Stimulated activated CD4-positive, alpha-beta T cell treated with anti-CD3 and anti-CD28 coated beads, Interleukin-12 subunit alpha, Interleukin-12 subunit beta, amount 100 ng/mL, for 48 hours (primary cell): ENCODE measurements at regions not wholly inside any gene's neighbourhood (a gene's known extent, or its start where the extent isn't known, plus 50 kb on each side); places are given as distances from the start of the nearest gene placed in this dataset.

Source experiments
- DNase-seq, 3 donors: peaks; one replicate each; pipeline ENCODE4 v3.0.0-alpha.2; 2020; ENCODE audit warnings: low read depth in 2 of 3, low spot score in 1 of 3

DNA sequence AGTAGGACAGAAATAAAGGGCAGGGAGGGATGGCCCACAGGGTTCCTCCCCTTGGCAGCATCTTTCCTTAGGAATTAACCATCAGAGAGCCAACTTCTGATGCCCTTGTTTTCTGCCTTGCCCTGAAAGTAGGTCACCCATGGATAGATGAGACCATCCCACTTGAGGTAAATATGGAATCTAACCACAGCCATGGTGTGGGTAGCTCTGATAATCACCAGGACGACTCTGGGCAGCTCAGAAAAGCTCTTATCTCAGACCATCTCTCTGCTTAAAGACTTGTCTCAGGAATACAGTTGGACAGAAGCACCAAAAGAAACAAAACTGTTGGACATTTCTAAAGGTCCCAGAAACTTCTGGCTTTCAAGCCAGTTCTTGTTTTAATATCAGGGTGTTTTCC, 101.4 kb upstream of the CELF4 start:
- no peak for DNase-seq

GRCh38 chr18:37666451-37666850, 100.9 kb upstream of the CELF4 start:
- DNase-seq = no peak

DNA sequence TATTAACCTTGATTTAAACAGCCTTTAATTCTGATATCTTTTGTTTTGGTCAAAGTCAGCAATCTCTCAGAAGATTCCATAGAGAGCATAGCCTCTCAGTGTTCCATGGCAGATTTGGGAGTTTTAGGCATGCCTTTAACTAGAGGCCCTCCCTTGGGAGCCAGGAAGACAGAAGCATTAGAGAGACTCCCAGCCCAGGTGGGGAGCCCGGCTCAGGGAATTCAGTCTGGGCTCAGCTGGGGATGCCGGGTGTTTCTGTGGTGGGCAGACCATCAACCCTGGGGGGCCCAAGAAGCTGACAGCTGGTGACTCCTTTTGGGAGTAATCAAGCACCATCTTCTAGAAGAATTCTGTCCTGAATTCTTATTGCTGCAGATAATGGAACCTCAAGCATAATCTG, 99.7 kb upstream of the CELF4 start:
- no peak for DNase-seq

- DNase-seq = no peak
Observed at GRCh38 chr18:37663446-37663845, 97.8 kb upstream of the CELF4 start.

DNA sequence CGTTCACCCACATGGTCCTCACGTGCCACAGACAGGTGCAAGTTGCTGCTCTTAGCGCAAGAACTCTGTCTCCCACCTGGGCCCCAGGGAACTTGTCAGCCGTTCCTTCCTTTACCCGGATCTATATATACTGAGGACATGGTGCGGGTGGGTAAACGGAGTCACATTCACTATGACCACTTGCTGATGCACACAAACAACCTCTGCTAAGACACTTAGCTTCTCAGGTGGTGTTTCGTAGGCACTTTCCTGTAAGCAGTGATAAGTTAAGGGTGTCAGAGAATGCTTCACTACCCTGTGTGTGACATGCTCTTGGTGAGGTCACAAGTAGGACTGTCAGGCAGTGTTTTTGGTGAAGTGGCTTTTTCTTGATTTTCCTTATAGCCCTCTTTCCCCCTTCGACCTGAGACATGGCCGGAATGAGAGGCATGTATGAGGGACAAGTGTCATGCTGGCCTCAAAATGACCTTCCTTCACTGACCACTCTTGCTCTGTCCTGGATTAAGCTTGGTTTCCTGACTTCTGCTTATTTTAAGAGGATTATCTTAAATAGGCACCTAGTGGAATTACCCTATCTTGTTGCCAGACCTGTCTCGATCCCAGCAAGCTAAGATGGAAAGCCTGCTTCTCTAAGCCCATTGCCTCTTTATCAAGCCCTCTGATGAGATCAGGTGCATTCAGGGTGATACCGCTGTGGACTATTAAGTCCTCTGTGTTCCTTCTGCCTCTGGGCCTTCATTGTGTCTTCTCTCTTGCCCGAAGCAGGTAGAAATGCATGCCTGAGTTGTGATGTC, 97.1 kb upstream of the CELF4 start:
- no peak for DNase-seq

- DNase-seq = no peak
Observed at GRCh38 chr18:37662099-37662498, 96.5 kb upstream of the CELF4 start.

GRCh38 chr18:37661478-37661877, 95.9 kb upstream of the CELF4 start:
- no peak for DNase-seq

DNA sequence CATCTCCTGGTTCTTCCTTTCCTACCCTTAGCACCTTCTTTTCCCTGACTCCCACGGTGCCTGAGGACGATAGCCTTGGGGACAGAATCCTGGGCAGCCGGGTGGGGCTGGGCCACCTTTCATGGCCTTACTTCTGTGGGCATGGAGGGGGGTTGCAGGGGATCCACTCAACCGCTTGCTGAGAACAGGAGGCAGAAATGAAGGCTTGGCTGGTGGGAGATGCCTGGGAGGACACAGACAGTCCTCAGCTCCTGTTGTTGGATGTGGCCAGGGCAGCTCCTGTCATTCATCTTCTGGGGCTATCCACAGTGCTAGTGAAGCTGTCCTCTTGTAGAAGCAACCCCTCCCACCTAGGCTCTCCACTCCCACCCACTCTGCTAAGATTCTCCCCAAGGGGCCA, 95.5 kb upstream of the CELF4 start:
- DNase-seq = no peak

- DNase-seq = no peak
Observed at GRCh38 chr18:37660658-37661057, 95.1 kb upstream of the CELF4 start.

- DNase-seq = no peak
Observed at GRCh38 chr18:37659906-37660305, 94.3 kb upstream of the CELF4 start.

DNA sequence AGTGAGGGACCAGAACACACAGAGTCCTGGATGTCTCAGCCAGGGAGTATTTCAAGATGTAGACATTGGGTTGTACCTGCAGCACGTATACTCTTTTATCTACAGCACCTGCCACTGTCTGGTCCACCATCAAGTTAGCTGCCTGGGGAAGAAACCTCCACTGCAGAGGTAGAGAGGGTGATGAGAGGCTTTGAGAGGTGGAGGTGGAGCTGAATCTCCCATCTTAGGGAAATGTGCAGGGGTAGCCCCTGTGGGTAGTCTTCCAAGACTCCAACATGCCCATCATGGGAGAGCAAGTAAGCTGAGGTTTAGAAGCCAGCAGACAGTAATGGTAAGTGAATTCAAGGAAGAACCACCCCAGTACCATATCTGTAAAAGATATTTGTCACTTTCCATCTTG, 93.3 kb upstream of the CELF4 start:
- DNase-seq = no peak

GRCh38 chr18:37657493-37657892, 91.9 kb upstream of the CELF4 start:
- no peak for DNase-seq

- no peak for DNase-seq
Observed at GRCh38 chr18:37654731-37655369, 89.3 kb upstream of the CELF4 start.

DNA sequence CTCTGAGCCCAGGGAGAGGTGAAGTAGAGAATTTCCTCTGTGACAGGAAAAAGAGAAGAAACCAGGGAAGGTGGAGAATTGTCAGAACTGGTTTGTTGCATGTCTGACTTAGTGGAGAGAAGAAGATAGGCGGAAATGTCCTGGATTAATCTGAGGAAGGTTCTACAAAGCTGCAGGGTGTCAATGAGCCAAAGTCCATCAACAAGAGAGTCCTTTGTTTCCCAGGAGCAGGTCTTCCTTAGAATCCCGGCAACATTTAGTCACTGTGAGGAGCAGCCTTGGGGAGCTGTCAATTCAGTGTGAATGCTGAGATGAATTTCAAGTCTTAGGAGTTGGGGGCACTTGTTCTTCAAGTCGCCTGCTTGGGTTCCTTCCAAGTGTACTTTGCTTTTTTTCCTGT, 88.4 kb upstream of the CELF4 start:
- no peak for DNase-seq

DNA sequence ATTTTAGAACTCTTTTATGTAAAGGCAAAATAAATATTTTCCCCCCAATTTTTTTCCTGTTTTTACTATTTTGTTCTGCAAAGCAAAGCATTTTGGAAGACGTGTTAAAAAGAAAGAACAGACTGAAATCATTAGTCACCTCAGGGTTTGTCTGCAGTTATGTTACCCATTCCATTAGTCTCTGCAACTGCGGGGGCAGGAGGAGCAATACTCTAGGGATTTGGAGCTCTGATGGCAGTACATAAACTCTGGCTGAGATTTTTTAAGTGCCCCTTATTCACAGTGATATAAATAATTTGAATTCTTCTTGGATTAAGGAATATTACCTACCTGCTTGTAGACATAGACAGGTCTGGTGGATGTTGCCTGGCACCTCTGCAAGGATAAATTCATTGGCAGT, 88.0 kb upstream of the CELF4 start:
- DNase-seq = no peak

GRCh38 chr18:37649930-37650329, 84.3 kb upstream of the CELF4 start:
- DNase-seq = no peak

- DNase-seq = no peak
Observed at GRCh38 chr18:37649416-37649815, 83.8 kb upstream of the CELF4 start.

GRCh38 chr18:37641573-37641972, 76.0 kb upstream of the CELF4 start:
- no peak for DNase-seq

- no peak for DNase-seq
Observed at GRCh38 chr18:37640504-37640903, 74.9 kb upstream of the CELF4 start.

DNA sequence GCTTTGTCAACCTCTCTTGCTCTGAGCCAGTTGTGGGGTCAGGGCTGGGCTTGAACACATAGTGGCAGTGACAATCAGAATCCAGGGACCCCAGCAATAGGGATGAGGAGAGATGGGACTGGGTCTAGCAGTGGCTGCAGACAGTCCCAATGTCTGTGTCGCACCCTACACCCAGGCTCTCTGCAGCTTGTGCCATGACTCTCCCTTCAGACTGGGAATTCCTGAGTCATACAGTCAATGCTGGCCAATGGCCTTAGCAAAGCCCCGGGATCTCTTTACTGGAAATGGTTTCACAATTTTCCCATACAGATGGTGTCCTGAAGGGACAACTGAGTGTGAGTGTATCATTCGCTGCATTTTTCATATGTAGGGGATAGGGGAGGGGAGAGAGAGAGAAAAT, 74.2 kb upstream of the CELF4 start:
- DNase-seq = no peak

- no peak for DNase-seq
Observed at GRCh38 chr18:37637478-37637850, 71.9 kb upstream of the CELF4 start.

DNA sequence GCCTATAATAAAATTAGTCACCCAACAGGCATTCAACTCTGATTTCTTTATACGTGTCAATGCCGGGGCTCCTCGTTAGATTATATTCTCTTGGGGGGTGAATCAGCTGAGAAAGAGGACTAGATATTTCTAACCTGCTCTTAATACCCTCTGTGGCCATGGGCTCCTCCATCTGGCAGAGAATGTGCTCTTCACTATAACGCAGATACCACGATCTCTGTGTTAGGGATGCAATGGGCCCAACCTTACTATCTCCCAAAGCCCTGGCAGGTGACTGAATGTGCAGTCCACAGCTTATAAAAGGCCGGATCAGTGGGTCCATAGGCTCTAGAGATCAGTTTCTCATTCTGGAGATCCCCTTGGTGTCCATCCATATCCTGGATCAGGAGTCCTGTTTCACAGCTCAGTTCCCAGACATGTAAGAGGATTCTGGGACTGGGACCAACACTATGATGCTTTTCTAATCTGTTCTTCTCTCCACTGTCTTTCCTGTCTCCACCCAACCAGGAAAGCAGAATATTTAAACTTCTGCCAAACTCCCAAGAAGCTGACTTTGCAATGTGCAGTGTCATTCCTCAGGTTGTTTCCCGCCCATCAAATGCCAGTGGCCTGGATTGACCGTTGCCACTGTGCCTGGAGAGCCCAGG, 71.4 kb upstream of the CELF4 start:
- DNase-seq = no peak

GRCh38 chr18:37634516-37634915, 68.9 kb upstream of the CELF4 start:
- no peak for DNase-seq
